NCI-H146 (cell line): ENCODE measurements at regions not wholly inside any gene's neighbourhood (a gene's known extent, or its start where the extent isn't known, plus 50 kb on each side); places are given as distances from the start of the nearest gene placed in this dataset.

Experiments
- DNase-seq: peaks from one replicate; lab custom pipeline; 2025; lab: John Stamatoyannopoulos, UW

GRCh38 chr6:23306251-23306950 lies 737.0 kb downstream of the HDGFL1 start:
- DNase-seq = no peak

- no peak for DNase-seq
Measured at GRCh38 chr6:23307516-23307915, 738.1 kb downstream of the HDGFL1 start.

DNA sequence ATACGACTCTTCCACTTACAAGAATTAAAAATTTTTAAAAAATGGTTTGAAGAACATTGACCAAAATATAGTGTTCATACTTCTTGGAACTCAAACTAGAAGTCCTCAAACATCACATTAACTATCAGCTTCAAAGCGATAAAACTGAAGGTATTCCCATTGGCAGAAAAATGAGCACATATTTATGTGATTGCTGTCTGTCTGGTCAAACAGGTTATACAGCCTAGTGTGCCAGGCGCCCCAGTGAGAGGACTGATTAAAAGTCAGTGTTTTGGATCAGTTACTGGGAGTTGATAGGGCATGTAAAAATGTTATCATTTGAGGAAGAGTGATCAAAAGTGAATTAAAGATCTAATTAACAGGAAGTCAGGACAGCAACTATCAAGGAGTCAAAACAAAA lies 738.8 kb downstream of the HDGFL1 start:
- DNase-seq = no peak

DNA sequence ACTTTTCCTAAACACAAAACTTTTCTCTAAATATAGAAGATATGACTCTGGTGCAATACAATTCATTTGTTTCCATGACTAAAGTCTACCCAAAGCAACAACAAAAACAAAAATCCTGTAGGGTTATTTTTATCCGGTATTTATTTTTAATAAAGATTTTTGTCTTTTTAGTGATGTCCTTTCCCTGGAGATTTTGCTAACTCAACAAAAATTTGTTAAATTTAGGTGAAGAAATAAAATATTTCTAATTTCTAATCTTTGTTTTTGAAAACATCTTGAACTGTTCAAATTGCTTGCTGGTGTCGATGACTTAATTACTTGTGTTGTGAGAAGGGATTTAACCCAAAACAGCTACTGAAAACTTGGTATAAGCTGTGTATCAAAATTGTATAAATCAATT lies 741.8 kb downstream of the HDGFL1 start:
- no peak for DNase-seq

- DNase-seq = no peak
Measured at GRCh38 chr6:23316131-23316530, 746.8 kb downstream of the HDGFL1 start.

GRCh38 chr6:23316931-23317330 lies 747.6 kb downstream of the HDGFL1 start:
- no peak for DNase-seq

- no peak for DNase-seq
Measured at GRCh38 chr6:23319582-23319981, 750.2 kb downstream of the HDGFL1 start.

GRCh38 chr6:23320471-23321015 lies 751.2 kb downstream of the HDGFL1 start:
- DNase-seq = no peak

DNA sequence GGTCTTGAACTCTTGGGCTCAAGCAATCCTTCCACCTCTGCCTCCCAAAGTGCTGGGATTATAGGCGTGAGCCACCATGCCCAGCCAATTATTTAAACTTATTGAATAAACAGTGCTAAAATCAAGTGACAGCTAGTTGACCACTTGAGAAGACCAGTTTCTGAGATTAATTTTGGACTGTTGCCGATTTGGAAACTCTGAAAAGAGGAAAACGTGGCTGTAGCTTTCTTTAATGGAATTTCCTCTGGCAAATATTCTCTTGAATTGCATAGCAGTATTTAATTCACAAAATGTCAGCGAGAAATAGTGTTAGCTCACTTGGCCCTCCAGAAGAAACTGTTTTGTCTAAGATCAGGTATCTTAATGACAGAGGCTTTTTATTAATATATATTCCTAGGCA lies 754.5 kb downstream of the HDGFL1 start:
- DNase-seq = no peak

DNA sequence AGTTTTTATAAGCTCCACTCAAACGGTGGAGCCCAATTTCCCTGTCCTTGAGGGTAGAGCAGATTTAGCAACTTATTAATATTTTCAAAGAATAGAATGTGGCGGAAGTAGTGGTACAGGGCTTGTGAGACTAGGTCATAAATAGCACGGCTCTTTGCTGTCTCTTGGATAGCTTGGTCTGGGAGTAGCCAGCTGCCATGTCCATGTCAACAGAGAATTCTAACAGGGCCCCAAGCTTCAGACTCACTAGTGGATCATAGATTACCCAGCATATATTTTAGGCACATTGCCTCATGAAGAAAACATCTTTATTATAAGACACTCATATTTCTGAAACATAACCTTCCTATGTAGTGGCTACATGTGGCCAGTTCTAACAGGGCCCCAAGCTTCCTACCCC lies 755.7 kb downstream of the HDGFL1 start:
- no peak for DNase-seq

DNA sequence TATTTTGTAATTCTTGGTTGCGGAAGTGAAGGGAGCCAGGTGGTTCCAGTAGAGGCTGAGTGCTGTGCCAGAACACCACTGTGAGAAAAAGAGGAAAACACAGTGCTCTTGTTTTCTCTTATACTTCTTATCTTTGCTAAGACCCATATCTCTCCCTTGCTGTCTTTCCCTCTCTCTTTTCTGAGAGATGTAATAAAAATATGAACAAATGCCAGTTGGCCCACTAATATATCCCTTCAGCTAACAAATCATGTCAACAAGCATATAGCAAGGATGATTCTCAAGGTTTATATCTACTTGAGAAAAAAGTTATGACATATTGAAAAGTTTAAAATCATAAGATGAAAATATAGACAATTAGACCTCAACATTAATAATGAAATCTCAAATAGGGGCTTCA lies 758.3 kb downstream of the HDGFL1 start:
- DNase-seq = no peak

DNA sequence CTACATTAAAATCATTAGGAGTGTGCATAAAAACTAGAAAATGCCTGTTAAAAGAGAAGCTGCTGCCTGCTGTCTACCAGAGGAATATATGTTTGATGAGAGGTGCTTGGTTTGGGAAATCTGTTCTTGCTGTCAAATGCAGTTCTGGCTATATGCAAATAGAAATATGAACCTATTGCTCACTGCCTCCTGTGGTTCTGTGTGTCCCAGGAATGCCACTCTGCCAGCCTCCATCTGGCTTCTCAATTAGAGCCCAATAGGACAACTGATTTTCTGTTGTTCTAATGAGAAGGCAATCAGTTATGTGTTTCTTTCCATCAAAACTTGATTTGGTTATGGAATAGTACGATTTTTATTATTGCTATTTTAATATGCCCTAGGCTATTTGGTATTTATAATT lies 759.7 kb downstream of the HDGFL1 start:
- DNase-seq = peak; percentile 49

- DNase-seq = no peak
Measured at GRCh38 chr6:23330632-23331031, 761.3 kb downstream of the HDGFL1 start.

DNA sequence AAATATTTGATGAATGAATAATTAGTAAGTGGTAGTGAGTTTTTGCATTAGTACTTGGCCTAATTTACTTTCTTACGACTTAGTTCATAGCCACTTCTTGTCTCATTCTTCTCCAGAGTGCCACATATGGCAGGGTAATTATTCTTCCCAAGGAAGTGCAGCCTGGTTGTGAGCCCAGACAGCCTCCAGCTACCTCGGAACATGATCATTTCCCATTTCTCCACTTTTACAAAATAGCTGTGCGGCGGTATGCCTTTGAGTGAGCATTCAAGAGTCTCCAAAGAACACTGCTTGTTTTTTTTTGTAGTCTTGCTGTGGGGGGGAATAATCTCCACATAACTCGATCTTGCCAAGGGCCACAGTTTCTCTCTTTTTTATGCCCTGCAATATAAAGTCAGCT lies 765.0 kb downstream of the HDGFL1 start:
- DNase-seq = no peak

DNA sequence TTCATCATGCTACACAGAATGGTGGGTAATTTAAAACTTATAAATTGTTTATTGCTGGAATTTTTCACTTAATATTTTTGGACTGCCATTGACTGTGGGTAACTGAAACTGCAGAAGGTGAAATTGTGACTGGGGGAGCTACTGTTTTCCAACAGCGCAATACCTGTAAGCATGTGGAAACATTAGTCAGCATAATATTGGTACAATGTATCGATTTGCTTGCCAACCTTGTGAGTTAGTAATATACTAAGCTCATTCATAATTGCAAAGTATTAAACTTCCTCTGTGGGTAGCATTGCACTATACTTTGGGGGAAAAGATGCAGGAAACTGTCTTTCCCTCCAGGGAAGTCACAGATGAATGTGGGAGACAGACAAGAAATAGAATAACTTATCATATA lies 766.5 kb downstream of the HDGFL1 start:
- no peak for DNase-seq

- no peak for DNase-seq
Measured at GRCh38 chr6:23339268-23339667, 769.9 kb downstream of the HDGFL1 start.

GRCh38 chr6:23340271-23340670 lies 770.9 kb downstream of the HDGFL1 start:
- DNase-seq = no peak

DNA sequence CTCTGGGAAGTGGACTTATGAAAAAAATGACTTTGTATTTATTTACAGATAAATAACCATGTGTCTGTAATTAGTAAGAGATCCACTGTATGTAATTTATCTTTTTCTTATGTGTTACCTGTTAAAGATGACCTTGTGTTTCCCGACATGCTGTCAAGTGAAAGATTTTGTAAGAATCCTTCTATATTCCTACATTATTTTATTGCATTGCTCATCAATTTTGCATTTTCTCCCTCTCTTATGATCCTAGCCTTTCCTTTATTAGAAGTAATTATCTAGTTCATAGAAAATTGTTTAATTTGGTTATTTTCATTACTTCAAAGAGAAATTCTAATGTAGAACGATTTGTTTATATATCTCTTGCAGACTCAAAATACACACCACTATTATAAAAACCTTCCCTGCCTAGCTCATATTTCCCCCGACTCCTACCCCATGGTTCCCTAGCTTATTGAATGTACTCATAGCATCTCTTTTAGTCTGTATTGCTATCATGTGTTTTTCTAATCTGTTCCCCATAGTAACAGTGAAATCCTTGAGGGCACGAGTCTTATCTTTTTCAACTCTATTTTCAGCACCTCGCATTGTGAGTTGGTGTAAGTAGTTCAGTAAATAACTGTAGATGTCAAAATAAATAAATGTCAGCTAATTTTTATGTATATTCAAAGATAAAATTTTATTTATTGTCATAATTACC lies 774.4 kb downstream of the HDGFL1 start:
- no peak for DNase-seq

- no peak for DNase-seq
Measured at GRCh38 chr6:23348185-23348584, 777.8 kb upstream of the NRSN1 start.

GRCh38 chr6:23349521-23350147 lies 776.4 kb upstream of the NRSN1 start:
- DNase-seq = peak; percentile 67

DNA sequence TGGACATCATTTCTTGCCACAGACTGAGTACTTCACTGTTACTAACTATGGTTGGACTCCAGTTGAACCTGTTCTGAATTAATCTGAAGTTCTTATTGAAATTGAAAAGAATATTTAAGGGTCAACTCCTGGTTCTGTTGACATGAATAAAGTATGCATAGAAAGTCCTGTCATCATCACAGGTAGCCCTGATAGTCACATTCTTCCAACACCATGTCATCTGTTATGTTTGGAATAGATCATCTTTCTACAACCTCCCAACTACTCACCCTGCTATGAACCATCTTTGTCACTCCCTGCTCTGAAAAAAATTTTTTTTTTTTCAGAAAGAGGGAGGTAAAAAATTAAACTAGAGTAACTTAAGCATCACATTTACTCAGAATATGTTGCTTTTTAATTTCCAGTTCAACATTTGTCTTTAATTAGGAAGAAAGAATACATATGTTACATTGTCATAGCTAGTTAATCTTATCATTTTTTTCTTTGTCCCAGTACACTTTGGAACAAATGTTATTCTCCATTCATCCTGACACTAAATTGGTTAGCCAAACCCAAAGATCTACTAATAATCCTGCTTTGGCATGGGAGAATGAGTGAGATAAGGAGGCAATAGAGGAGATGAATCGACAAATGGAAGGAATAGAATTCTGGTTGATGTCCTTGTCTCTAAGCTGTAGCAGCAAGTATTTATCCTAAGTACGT lies 775.1 kb upstream of the NRSN1 start:
- no peak for DNase-seq

DNA sequence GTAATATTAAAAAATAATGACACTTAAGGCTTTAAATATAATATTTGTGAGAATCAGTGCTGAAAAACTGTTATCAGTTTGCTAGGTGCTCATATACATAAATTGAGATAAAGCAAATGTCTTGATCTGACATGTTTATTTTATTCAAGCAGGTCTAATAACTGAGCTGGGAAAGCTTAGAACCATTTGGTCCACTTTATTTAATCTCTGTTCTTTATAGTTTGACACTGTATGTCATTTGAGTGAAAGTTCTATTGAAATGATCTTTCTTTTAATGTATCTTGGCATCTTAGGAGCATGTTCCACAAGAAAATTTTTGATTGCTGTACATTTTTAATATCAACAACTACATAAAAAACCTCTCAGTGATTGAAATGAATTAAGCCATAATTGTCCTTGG lies 772.0 kb upstream of the NRSN1 start:
- no peak for DNase-seq
